HFF-Myc (cell line): ENCODE measurements at regions not wholly inside any gene's neighbourhood (a gene's known extent, or its start where the extent isn't known, plus 50 kb on each side); places are given as distances from the start of the nearest gene placed in this dataset.

ENCODE experiments used
- DNase-seq: peaks from one replicate; pipeline ENCODE4 v3.0.0-alpha.2; 2011; ENCODE audit warnings: low read depth; ENCODE audit errors: extremely low read depth
- H3K4me3 ChIP-seq: replicated peaks from 2 replicates; pipeline ENCODE4 v1.5.1; 2011; ENCODE audit warnings: low read depth, mild to moderate bottlenecking, control low read depth, low read length
- CTCF ChIP-seq: IDR thresholded peaks from 2 replicates; pipeline ENCODE4 v1.5.1; 2012; ENCODE audit warnings: mild to moderate bottlenecking, low read depth, low read length, control low read depth; ENCODE audit errors: missing control alignments

GRCh38 chr2:59993726-59994125 is 559.7 kb downstream of the BCL11A start:
- no peak overlapping the region for H3K4me3 ChIP-seq
- no peak for DNase-seq
- TF ChIP-seq CTCF, result no peak

- no peak for TF ChIP-seq CTCF
- no peak for DNase-seq
Observed at GRCh38 chr2:59988341-59988740, 565.1 kb downstream of the BCL11A start.

GRCh38 chr2:59986511-59986910 is 566.9 kb downstream of the BCL11A start:
- no peak overlapping the region for H3K4me3 ChIP-seq
- DNase-seq, result no peak
- no peak for TF ChIP-seq CTCF

More at GRCh38 chr2:59988341-59988740, 565.1 kb downstream of the BCL11A start:
- H3K4me3 ChIP-seq, result no peak overlapping the region

- DNase-seq, result no peak
- no peak for TF ChIP-seq CTCF
- no peak overlapping the region for H3K4me3 ChIP-seq
Observed at GRCh38 chr2:59985923-59986322, 567.5 kb downstream of the BCL11A start.

- H3K4me3 ChIP-seq, result no peak overlapping the region
- TF ChIP-seq CTCF, result no peak
- no peak for DNase-seq
Observed at GRCh38 chr2:59974051-59974766, 579.2 kb downstream of the BCL11A start.

GRCh38 chr2:59969161-59969560 is 584.3 kb downstream of the BCL11A start:
- no peak for TF ChIP-seq CTCF
- H3K4me3 ChIP-seq, result no peak overlapping the region
- no peak for DNase-seq

- H3K4me3 ChIP-seq, result no peak overlapping the region
- no peak for TF ChIP-seq CTCF
- DNase-seq, result no peak
Observed at GRCh38 chr2:59968441-59968840, 585.0 kb downstream of the BCL11A start.
